ENCODE measurements at regions not wholly inside any gene's neighbourhood (a gene's known extent, or its start where the extent isn't known, plus 50 kb on each side); places are given as distances from the start of the nearest gene placed in this dataset.

DNA sequence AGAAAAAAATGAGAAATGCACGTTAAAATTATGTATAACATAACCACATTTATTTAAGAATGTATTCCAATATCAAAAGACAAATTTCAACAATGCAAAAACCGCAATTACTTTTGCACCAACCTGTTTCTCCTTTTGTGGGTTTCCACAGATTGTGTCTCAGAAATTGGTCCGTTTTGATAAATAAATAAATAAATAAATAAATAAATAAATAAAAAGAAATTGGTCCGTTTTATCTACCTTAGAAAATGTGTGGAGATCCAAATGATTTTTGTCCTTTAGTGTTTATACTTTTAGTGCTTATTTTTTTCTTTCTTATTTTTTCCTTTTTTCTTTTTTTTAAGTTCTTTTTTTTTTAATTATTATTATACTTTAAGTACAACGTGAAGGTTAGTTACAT, 1682.2 kb upstream of the TMEFF2 start (continued):
- TF ChIP-seq TCF7 (IDR thresholded peaks at IDR 0.05; ENCODE audit: borderline replicate concordance): no peak

DNA sequence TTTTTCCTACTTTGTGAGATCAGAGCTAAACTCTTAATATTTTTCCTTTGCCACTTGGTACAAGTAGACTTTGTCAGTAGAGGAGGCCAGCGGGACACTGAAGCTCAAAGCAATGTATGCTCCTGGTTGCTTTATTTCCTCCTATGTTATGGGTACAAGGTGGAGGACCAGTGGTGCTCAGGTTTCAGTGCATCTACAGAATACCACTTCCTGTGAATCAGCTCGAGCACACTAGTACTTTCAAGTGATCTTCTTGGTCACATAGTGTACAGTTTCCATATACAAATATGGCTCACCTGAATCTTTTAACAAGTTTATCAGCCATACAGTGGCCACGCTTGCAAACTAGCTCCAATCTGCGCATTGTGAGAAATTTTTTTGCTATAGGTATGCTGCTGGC, 1674.8 kb upstream of the TMEFF2 start:
- no peaks in the 10 kb centered on the region for H3K9me3 ChIP-seq (replicated peaks; ENCODE audit: control insufficient read depth, insufficient read depth, low read length)
- H3K4me2 ChIP-seq (ENCODE audit: control insufficient read depth, insufficient read depth): no peak overlapping the region
- ChIA-PET POLR2A (no interaction called here), CTCF (interaction anchor here (1.0 to 1.2 kb wide), 2 partner anchors 9 to 15 kb away, joined by 3 read pairs; no protein-coding TSS in a partner anchor), SMC1A (ENCODE audit: uncharacterized antibody, unreplicated experiment) (interaction anchor here (0.9 kb wide), 2 partner anchors 16 to 176 kb away, joined by 3 to 4 read pairs; no protein-coding TSS in a partner anchor), RAD21 (ENCODE audit: unreplicated experiment) (no interaction called here)
- H4K20me1 ChIP-seq (ENCODE audit: control insufficient read depth, insufficient read depth): no peaks in the 10 kb centered on the region
- no peak overlapping the region for H3K4me3 ChIP-seq
- no peaks in the 10 kb centered on the region for H3K36me3 ChIP-seq (ENCODE audit: control insufficient read depth in 2 of 2, insufficient read depth in 2 of 2, low read length in 1 of 2)
- H3K79me2 ChIP-seq (ENCODE audit: control insufficient read depth, insufficient read depth, low read length): no peaks in the 10 kb centered on the region
- intact Hi-C loops (cut with micrococcal nuclease; ENCODE audit: unreplicated experiment) (no loop called here), in situ Hi-C loops (cut with MboI) (no loop called here)
- no peaks in the 10 kb centered on the region; a peak in 1 of 4 replicates for H3K27me3 ChIP-seq (replicated peaks in 1 of 2; ENCODE audit: control insufficient read depth in 2 of 2, insufficient read depth in 2 of 2, low read length in 1 of 2)
- 2% methylated on average over 4 of the region's 4 CpGs for WGBS (ENCODE audit: insufficient coverage, insufficient replicate concordance, low lambda C conversion rate, missing lambda C conversion rate)
- H3K4me1 ChIP-seq (ENCODE audit: control insufficient read depth, insufficient read depth, low read length): no peaks in the 10 kb centered on the region
- no peak for DNase-seq (ENCODE audit: low read depth, low spot score)
- no peak overlapping the region for H3K9ac ChIP-seq (ENCODE audit: control insufficient read depth, insufficient read depth, low read length)
- no peak overlapping the region for H2AFZ ChIP-seq (ENCODE audit: control insufficient read depth, low read depth, low read length)
- FAIRE-seq: no peak
- ATAC-seq: peak; percentile 36; the same call in 1 of the 3 replicates
- H3K27ac ChIP-seq (ENCODE audit: control insufficient read depth, insufficient read depth): no peak overlapping the region
- no TSS peak for BruUV-seq (replicated peaks)
- TF ChIP-seq SMAD5 (IDR thresholded peaks at IDR 0.05; ENCODE audit: low read depth) (no peak), EZH2 (IDR thresholded peaks at IDR 0.05; ENCODE audit: borderline replicate concordance, control insufficient read depth, low read depth, low read length) (no peak), LARP7 (IDR thresholded peaks at IDR 0.05) (no peak), SP1 (IDR thresholded peaks at IDR 0.05; ENCODE audit: low read depth, low read length) (no peak), EP300 (IDR thresholded peaks at IDR 0.05; ENCODE audit: borderline replicate concordance in 1 of 2, control insufficient read depth in 1 of 2, low read depth in 2 of 2, low read length in 2 of 2) (no peak), SUZ12 (IDR thresholded peaks at IDR 0.05; ENCODE audit: unreplicated experiment) (no peak), MTA3 (IDR thresholded peaks at IDR 0.05; ENCODE audit: borderline replicate concordance, low read length) (no peak), MYB (IDR thresholded peaks at IDR 0.05; ENCODE audit: borderline replicate concordance, low read depth, low read length) (no peak), KLF5 (IDR thresholded peaks at IDR 0.05; ENCODE audit: partially characterized antibody) (no peak)
- TF ChIP-seq, protein P1, sequence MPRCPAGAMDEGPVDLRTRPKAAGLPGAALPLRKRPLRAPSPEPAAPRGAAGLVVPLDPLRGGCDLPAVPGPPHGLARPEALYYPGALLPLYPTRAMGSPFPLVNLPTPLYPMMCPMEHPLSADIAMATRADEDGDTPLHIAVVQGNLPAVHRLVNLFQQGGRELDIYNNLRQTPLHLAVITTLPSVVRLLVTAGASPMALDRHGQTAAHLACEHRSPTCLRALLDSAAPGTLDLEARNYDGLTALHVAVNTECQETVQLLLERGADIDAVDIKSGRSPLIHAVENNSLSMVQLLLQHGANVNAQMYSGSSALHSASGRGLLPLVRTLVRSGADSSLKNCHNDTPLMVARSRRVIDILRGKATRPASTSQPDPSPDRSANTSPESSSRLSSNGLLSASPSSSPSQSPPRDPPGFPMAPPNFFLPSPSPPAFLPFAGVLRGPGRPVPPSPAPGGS (IDR thresholded peaks at IDR 0.05; ENCODE audit: borderline replicate concordance, insufficient read depth, low read depth, low read length, poor library complexity, severe bottlenecking): no peak
- TF ChIP-seq, protein P2, sequence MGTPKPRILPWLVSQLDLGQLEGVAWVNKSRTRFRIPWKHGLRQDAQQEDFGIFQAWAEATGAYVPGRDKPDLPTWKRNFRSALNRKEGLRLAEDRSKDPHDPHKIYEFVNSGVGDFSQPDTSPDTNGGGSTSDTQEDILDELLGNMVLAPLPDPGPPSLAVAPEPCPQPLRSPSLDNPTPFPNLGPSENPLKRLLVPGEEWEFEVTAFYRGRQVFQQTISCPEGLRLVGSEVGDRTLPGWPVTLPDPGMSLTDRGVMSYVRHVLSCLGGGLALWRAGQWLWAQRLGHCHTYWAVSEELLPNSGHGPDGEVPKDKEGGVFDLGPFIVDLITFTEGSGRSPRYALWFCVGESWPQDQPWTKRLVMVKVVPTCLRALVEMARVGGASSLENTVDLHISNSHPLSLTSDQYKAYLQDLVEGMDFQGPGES (IDR thresholded peaks at IDR 0.05): no peak
- TF ChIP-seq, protein P3, sequence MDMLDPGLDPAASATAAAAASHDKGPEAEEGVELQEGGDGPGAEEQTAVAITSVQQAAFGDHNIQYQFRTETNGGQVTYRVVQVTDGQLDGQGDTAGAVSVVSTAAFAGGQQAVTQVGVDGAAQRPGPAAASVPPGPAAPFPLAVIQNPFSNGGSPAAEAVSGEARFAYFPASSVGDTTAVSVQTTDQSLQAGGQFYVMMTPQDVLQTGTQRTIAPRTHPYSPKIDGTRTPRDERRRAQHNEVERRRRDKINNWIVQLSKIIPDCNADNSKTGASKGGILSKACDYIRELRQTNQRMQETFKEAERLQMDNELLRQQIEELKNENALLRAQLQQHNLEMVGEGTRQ (IDR thresholded peaks at IDR 0.05; ENCODE audit: borderline replicate concordance, low read depth, low read length): no peak
- TF ChIP-seq, protein P4, sequence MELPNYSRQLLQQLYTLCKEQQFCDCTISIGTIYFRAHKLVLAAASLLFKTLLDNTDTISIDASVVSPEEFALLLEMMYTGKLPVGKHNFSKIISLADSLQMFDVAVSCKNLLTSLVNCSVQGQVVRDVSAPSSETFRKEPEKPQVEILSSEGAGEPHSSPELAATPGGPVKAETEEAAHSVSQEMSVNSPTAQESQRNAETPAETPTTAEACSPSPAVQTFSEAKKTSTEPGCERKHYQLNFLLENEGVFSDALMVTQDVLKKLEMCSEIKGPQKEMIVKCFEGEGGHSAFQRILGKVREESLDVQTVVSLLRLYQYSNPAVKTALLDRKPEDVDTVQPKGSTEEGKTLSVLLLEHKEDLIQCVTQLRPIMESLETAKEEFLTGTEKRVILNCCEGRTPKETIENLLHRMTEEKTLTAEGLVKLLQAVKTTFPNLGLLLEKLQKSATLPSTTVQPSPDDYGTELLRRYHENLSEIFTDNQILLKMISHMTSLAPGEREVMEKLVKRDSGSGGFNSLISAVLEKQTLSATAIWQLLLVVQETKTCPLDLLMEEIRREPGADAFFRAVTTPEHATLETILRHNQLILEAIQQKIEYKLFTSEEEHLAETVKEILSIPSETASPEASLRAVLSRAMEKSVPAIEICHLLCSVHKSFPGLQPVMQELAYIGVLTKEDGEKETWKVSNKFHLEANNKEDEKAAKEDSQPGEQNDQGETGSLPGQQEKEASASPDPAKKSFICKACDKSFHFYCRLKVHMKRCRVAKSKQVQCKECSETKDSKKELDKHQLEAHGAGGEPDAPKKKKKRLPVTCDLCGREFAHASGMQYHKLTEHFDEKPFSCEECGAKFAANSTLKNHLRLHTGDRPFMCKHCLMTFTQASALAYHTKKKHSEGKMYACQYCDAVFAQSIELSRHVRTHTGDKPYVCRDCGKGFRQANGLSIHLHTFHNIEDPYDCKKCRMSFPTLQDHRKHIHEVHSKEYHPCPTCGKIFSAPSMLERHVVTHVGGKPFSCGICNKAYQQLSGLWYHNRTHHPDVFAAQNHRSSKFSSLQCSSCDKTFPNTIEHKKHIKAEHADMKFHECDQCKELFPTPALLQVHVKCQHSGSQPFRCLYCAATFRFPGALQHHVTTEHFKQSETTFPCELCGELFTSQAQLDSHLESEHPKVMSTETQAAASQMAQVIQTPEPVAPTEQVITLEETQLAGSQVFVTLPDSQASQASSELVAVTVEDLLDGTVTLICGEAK (IDR thresholded peaks at IDR 0.05; ENCODE audit: borderline replicate concordance): no peak

Data from GM12878 (cell line).